ENCODE measurements at regions not wholly inside any gene's neighbourhood (a gene's known extent, or its start where the extent isn't known, plus 50 kb on each side); places are given as distances from the start of the nearest gene placed in this dataset.
"Not testable (repeated sequence)": the region's sequence is repeated elsewhere in the genome, so short reads cannot be mapped to it uniquely, and the experiment has no call there.

GRCh38 chr4:175093055-175093454 is 174.9 kb downstream of the ADAM29 start:
- TF ChIP-seq EZH2 (IDR thresholded peaks at IDR 0.05; ENCODE audit: insufficient read depth, low read length); CTCF (IDR thresholded peaks at IDR 0.05; ENCODE audit: insufficient read depth, low read depth, low read length): not testable (repeated sequence)
